GM23248 (cell line): ENCODE measurements at regions not wholly inside any gene's neighbourhood (a gene's known extent, or its start where the extent isn't known, plus 50 kb on each side); places are given as distances from the start of the nearest gene placed in this dataset.

Source experiments
- EZH2 ChIP-seq: fragments of 200-600 bp; sonication (generic); IDR thresholded peaks from 2 replicates; pipeline ENCODE4 v1.6.1; 2018; ENCODE audit warnings: antibody characterized with exemption, mild to moderate bottlenecking; ENCODE audit not compliant: insufficient read depth, poor library complexity, severe bottlenecking
- EZH2phosphoT487 ChIP-seq: fragments of 200-600 bp; sonication (generic); IDR thresholded peaks from 2 replicates; pipeline ENCODE4 v1.6.1; 2018; ENCODE audit warnings: antibody characterized with exemption, moderate library complexity, mild to moderate bottlenecking, low read depth; ENCODE audit not compliant: insufficient read depth

GRCh38 chrX:129316461-129316860 lies 206.8 kb downstream of the SMARCA1 start:
- TF ChIP-seq EZH2, result no peak
- TF ChIP-seq EZH2phosphoT487, result no peak
